DND-41 (cell line): ENCODE measurements at regions not wholly inside any gene's neighbourhood (a gene's known extent, or its start where the extent isn't known, plus 50 kb on each side); places are given as distances from the start of the nearest gene placed in this dataset.
A peak's percentile ranks its signal among the peaks of the same experiment; 100 is the strongest.

Experiments used
- ATAC-seq: fragments of 200-7000 bp; cut with Tn5 transposase; 3 replicates; pipeline ENCODE4 v1.9.1; 2021; ENCODE audit warnings: low read depth; ENCODE audit not compliant: insufficient read depth
- DNase-seq: peaks from one replicate; pipeline ENCODE4 v3.0.0-alpha.2; 2020
- H2AFZ ChIP-seq: 2 replicates; pipeline ENCODE4 v1.6.0; 2012; ENCODE audit warnings: low read depth, low read length
- H3K27ac ChIP-seq: 2 replicates; pipeline ENCODE4 v1.5.1; 2012; ENCODE audit warnings: low read length, inconsistent platforms
- H3K27me3 ChIP-seq: fragments of 200-600 bp; sonication (generic); 2 replicates; pipeline ENCODE4 v1.6.0; 2012; ENCODE audit warnings: low read length, mild to moderate bottlenecking, inconsistent platforms; ENCODE audit not compliant: insufficient read depth, poor library complexity
- H3K36me3 ChIP-seq: 2 replicates; pipeline ENCODE4 v1.5.1; 2012; ENCODE audit warnings: low read length, inconsistent platforms; ENCODE audit not compliant: insufficient read depth
- H3K4me1 ChIP-seq: 2 replicates; pipeline ENCODE4 v1.5.1; 2012; ENCODE audit warnings: mild to moderate bottlenecking, low read length; ENCODE audit not compliant: insufficient read depth
- H3K4me2 ChIP-seq: 2 replicates; pipeline ENCODE4 v1.6.0; 2012; ENCODE audit warnings: mild to moderate bottlenecking, moderate library complexity, low read length, inconsistent platforms; ENCODE audit not compliant: insufficient read depth
- H3K4me3 ChIP-seq, 2 experiments: fragments of 200-600 bp in 1 of 2; shearing (Covaris generic) in 1 of 2; 2 replicates each; pipeline ENCODE4 v1.5.1; 2012 to 2016; ENCODE audit warnings: inconsistent platforms in 2 of 2, low read length in 2 of 2, mild to moderate bottlenecking in 2 of 2, low read depth in 1 of 2, moderate library complexity in 1 of 2
- H3K79me2 ChIP-seq: 2 replicates; pipeline ENCODE4 v1.6.0; 2012; ENCODE audit warnings: low read length, inconsistent platforms; ENCODE audit not compliant: insufficient read depth
- H3K9ac ChIP-seq: 2 replicates; pipeline ENCODE4 v1.6.0; 2012; ENCODE audit warnings: low read depth, mild to moderate bottlenecking, inconsistent platforms, low read length, moderate library complexity
- H3K9me3 ChIP-seq: 2 replicates; pipeline ENCODE4 v1.5.1; 2012; ENCODE audit warnings: low read length, moderate library complexity, mild to moderate bottlenecking, inconsistent platforms; ENCODE audit not compliant: insufficient read depth, severe bottlenecking
- H4K20me1 ChIP-seq: 2 replicates; pipeline ENCODE4 v1.6.0; 2012; ENCODE audit warnings: low read length; ENCODE audit not compliant: insufficient read depth
- CTCF ChIP-seq: IDR thresholded peaks from 2 replicates; pipeline ENCODE4 v1.5.1; 2012; ENCODE audit warnings: borderline replicate concordance, low read length, moderate library complexity, mild to moderate bottlenecking; ENCODE audit not compliant: poor library complexity, severe bottlenecking; ENCODE audit errors: extremely low read depth
- EZH2 ChIP-seq: IDR thresholded peaks from 3 replicates; pipeline ENCODE4 v1.6.1; 2012; ENCODE audit warnings: borderline replicate concordance, low read depth, mild to moderate bottlenecking, moderate library complexity, low read length, inconsistent platforms; ENCODE audit not compliant: severe bottlenecking

- no peaks in the 10 kb centered on the region for H4K20me1 ChIP-seq
- H3K4me2 ChIP-seq = no peak overlapping the region
- no peaks in the 10 kb centered on the region for H3K9me3 ChIP-seq
- H3K9ac ChIP-seq = no peak overlapping the region
- TF ChIP-seq CTCF (no peak), EZH2 (no peak)
- no peaks in the 10 kb centered on the region for H3K79me2 ChIP-seq
- H3K4me3 ChIP-seq = no peak overlapping the region
- peaks cover 11% of the 10 kb centered on the region for H3K4me1 ChIP-seq
- no peaks in the 10 kb centered on the region for H3K36me3 ChIP-seq
- ATAC-seq (no peak), DNase-seq (no peak)
- H2AFZ ChIP-seq = no peak overlapping the region
- no peak overlapping the region for H3K27ac ChIP-seq
- no peaks in the 10 kb centered on the region for H3K27me3 ChIP-seq
Observed at GRCh38 chr1:173295995-173296394, 88.9 kb upstream of the TNFSF4 start.

- ATAC-seq = peak; percentile 76
- H3K4me2 ChIP-seq = no peak overlapping the region
- peak; percentile 9 for DNase-seq
Observed at GRCh38 chr1:173297798-173298391, 90.8 kb upstream of the TNFSF4 start.

GRCh38 chr1:173300061-173301044, 93.2 kb upstream of the TNFSF4 start:
- TF ChIP-seq CTCF = no peak
- TF ChIP-seq EZH2 = no peak
- Histone ChIP-seq H3K9ac (no peak overlapping the region), H3K4me2 (no peak overlapping the region), H3K9me3 (no peaks in the 10 kb centered on the region), H3K4me3 (no peak overlapping the region), H3K79me2 (no peaks in the 10 kb centered on the region), H2AFZ (no peak overlapping the region), H3K4me1 (peaks cover 11% of the 10 kb centered on the region), H3K27me3 (no peaks in the 10 kb centered on the region), H3K27ac (no peak overlapping the region), H4K20me1 (no peaks in the 10 kb centered on the region), H3K36me3 (no peaks in the 10 kb centered on the region)
- ATAC-seq = no peak
- DNase-seq = no peak

More at GRCh38 chr1:173297798-173298391, 90.8 kb upstream of the TNFSF4 start:
- Histone ChIP-seq H3K27ac (no peak overlapping the region), H3K9me3 (no peaks in the 10 kb centered on the region), H3K27me3 (no peaks in the 10 kb centered on the region), H2AFZ (no peak overlapping the region), H3K4me1 (peaks cover 11% of the 10 kb centered on the region), H3K4me3 (no peak overlapping the region), H3K36me3 (no peaks in the 10 kb centered on the region), H3K79me2 (no peaks in the 10 kb centered on the region), H3K9ac (no peak overlapping the region), H4K20me1 (no peaks in the 10 kb centered on the region)
- TF ChIP-seq CTCF = no peak
- no peak for TF ChIP-seq EZH2
